ENCODE measurements at regions not wholly inside any gene's neighbourhood (a gene's known extent, or its start where the extent isn't known, plus 50 kb on each side); places are given as distances from the start of the nearest gene placed in this dataset.

DNA sequence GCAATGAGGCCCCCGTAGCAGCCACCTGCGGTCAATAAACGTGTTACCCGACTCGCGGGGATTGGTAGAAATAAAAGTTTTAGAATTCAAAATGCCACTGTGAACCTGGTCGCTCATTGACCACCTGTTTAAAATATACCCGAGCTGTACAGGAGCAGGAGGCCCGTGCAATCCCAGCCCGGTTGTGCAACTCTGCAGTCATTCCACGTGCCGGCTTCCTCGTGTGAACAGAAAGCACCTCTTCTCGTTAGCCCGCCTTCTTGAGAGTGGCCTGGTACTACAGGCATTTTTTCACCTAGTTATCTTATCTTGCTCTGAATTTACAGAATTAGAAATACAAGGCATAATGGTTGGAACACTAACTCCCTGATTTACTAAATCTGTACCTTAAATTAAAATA is 660.7 kb downstream of the GALR1 start:
- no peak for ATAC-seq
- TF ChIP-seq, protein P1, sequence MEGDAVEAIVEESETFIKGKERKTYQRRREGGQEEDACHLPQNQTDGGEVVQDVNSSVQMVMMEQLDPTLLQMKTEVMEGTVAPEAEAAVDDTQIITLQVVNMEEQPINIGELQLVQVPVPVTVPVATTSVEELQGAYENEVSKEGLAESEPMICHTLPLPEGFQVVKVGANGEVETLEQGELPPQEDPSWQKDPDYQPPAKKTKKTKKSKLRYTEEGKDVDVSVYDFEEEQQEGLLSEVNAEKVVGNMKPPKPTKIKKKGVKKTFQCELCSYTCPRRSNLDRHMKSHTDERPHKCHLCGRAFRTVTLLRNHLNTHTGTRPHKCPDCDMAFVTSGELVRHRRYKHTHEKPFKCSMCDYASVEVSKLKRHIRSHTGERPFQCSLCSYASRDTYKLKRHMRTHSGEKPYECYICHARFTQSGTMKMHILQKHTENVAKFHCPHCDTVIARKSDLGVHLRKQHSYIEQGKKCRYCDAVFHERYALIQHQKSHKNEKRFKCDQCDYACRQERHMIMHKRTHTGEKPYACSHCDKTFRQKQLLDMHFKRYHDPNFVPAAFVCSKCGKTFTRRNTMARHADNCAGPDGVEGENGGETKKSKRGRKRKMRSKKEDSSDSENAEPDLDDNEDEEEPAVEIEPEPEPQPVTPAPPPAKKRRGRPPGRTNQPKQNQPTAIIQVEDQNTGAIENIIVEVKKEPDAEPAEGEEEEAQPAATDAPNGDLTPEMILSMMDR (IDR thresholded peaks at IDR 0.05) = no peak
- H3K27me3 ChIP-seq = peaks cover 0 to 11% of the 10 kb centered on the region in 2 donors
- DNase-seq = peak in 1 of 4 donors; percentile 49
- no peak overlapping the region for H3K27ac ChIP-seq
- H3K4me3 ChIP-seq = no peak overlapping the region
- H3K4me1 ChIP-seq = no peaks in the 10 kb centered on the region
- no peaks in the 10 kb centered on the region for H3K9me3 ChIP-seq
- H3K36me3 ChIP-seq = no peaks in the 10 kb centered on the region
- intact Hi-C loops (cut with DNase I) = no loop called here

DNA sequence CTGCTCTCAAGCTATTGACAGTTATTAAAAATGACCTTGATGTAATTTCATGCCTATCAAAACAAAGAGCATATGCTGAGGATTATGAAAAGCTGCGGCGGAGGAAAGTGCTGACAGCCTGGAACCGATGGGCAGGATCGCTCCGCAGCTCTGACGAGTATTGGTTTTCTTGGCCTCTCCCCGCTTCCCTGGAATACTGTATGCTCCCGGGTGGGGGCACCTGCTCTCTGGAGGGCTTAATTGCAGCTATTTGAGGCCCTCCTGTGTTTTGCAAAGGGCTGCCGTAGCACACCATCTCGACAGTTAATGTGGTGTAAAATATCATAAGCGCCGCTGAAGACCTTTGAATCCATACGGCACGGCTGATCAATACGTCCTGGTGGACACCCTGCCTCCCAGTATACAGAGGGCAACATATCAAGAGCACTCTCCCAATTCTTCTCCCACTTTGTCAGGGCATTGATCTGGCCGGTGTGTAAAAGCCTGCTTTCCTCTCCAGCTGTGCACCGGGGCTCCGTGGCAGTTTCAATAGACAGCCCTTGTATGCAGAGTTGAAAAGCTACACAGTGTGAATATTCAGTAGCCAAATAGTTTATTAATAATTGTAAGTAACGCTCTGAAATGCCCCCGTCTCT is 662.4 kb downstream of the GALR1 start:
- intact Hi-C loops (cut with DNase I) = no loop called here
- Histone ChIP-seq H3K27me3 (peaks cover 0 to 11% of the 10 kb centered on the region in 2 donors), H3K4me3 (no peak overlapping the region), H3K36me3 (no peaks in the 10 kb centered on the region), H3K9me3 (no peaks in the 10 kb centered on the region), H3K4me1 (no peaks in the 10 kb centered on the region), H3K27ac (no peak overlapping the region)
- no peak for DNase-seq
- ATAC-seq = no peak
- TF ChIP-seq, protein P1 (IDR thresholded peaks at IDR 0.05) = no peak

DNA sequence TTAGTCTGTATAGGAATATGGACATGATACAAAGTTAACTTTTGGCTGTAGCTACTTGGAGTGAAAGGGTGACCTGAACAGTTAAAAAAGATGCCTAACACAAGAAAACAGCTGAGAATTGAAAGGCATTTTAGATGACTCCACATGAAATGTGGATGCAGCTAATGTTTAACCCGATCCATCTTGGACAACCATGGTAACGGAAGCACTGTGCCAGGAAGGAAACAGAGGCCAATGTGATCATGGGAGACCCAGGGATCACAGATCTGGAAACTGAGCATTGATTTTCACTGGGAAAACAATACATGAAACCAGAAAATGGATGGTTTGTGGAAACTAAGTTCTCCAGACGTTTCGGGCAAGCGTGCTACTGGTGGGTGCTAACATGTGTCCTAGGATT is 669.1 kb downstream of the GALR1 start:
- no peak overlapping the region for H3K27ac ChIP-seq
- no peaks in the 10 kb centered on the region for H3K4me1 ChIP-seq
- TF ChIP-seq, protein P1 (IDR thresholded peaks at IDR 0.05) = no peak
- DNase-seq = no peak
- no peak for ATAC-seq
- no peak overlapping the region for H3K4me3 ChIP-seq
- intact Hi-C loops (cut with DNase I) = no loop called here
- H3K36me3 ChIP-seq = no peaks in the 10 kb centered on the region
- no peaks in the 10 kb centered on the region for H3K9me3 ChIP-seq
- H3K27me3 ChIP-seq = no peaks in the 10 kb centered on the region

DNA sequence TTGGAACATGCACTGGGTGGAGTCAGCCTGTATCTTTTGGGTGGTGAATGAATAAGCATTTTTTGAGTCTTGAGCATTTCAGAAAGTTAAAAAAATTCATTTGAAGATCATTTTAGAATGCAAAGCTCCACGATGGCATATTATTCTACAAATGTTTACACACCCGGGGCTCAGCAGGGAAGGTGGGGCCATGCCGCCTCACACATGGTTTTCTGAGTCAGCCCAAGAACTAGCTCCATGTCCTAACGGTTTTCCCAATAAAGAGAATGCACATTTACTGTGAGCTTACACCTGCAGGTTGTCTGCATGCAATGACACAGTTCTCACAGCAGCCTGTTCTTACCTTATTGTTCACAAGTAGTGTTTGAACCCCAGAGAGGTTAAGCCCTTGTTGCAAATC is 670.3 kb downstream of the GALR1 start:
- Histone ChIP-seq H3K27me3 (no peaks in the 10 kb centered on the region), H3K4me3 (no peak overlapping the region), H3K9me3 (no peaks in the 10 kb centered on the region), H3K4me1 (no peaks in the 10 kb centered on the region), H3K36me3 (no peaks in the 10 kb centered on the region), H3K27ac (no peak overlapping the region)
- intact Hi-C loops (cut with DNase I) = no loop called here
- TF ChIP-seq, protein P1 (IDR thresholded peaks at IDR 0.05) = no peak
- no peak for ATAC-seq
- peak in 1 of 4 donors; percentile 37 for DNase-seq

DNA sequence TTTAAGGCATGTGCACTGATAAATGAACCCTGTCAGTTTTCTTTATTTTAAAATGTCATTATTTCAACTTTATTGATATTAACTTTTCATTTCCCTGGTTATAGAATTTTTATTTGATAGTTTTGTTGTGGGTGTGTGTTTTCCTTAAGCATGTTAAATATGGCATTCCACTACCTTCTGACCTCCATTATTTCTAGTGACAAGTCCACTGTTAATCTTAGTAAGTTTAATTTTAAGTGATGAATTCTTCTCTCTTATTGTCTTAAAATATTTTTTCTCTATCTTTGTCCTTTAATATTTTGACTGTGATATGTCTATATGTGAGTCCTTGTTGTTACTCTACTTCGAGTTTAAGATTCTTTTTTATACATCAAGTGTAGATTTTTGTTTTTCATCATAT is 685.7 kb downstream of the GALR1 start:
- DNase-seq (no peak), ATAC-seq (no peak)
- TF ChIP-seq, protein P1 (IDR thresholded peaks at IDR 0.05) = no peak
- peaks cover 0 to 5% of the 10 kb centered on the region in 2 donors for H3K9me3 ChIP-seq
- H3K36me3 ChIP-seq = no peaks in the 10 kb centered on the region
- H3K4me1 ChIP-seq = no peaks in the 10 kb centered on the region
- H3K27me3 ChIP-seq = no peaks in the 10 kb centered on the region
- intact Hi-C loops (cut with DNase I) = no loop called here
- no peak overlapping the region for H3K4me3 ChIP-seq
- H3K27ac ChIP-seq = no peak overlapping the region

Measured in left lung (tissue), 4 donors.